Ascending aorta (tissue), 2 donors: ENCODE measurements at regions not wholly inside any gene's neighbourhood (a gene's known extent, or its start where the extent isn't known, plus 50 kb on each side); places are given as distances from the start of the nearest gene placed in this dataset.

ENCODE experiments used
- DNase-seq, 2 donors: peaks; one replicate each; pipeline ENCODE4 v3.0.0-alpha.2; 2019; ENCODE audit warnings: low spot score in 2 of 2
- H3K27ac ChIP-seq, 2 donors: fragments of 200-600 bp; sonication (generic); one replicate each; pipeline ENCODE4 v1.5.1; 2016 to 2017; ENCODE audit warnings: mild to moderate bottlenecking in 1 of 2
- H3K27me3 ChIP-seq: fragments of 200-600 bp; sonication (generic); one replicate; pipeline ENCODE4 v1.5.1; 2017
- H3K36me3 ChIP-seq, 2 donors: fragments of 200-600 bp; sonication (generic); one replicate each; pipeline ENCODE4 v1.5.1; 2016
- H3K4me1 ChIP-seq, 2 donors: fragments of 200-600 bp; sonication (generic); one replicate each; pipeline ENCODE4 v1.5.1; 2016 to 2017; ENCODE audit warnings: mild to moderate bottlenecking in 1 of 2
- H3K4me3 ChIP-seq, 2 donors: fragments of 200-600 bp; sonication (generic); one replicate each; pipeline ENCODE4 v1.5.1; 2016 to 2017; ENCODE audit warnings: mild to moderate bottlenecking in 1 of 2
- H3K9me3 ChIP-seq, 2 donors: fragments of 200-600 bp; sonication (generic); one replicate each; pipeline ENCODE4 v1.5.1; 2016
- intact Hi-C: fragments of 100-400 bp; cut with DNase I; formaldehyde crosslinking; loops from one replicate; pipeline ENCODE4 v1.15.1; 2023
- TF ChIP-seq, protein P1 (sequence below), 3 experiments: fragments of 200-600 bp in 2 of 3; fragments of 450-650 bp in 1 of 3; sonication (generic) in 2 of 3; IDR thresholded peaks; one replicate each; pipeline ENCODE4 v1.5.1; 2016 to 2019; ENCODE audit warnings: antibody characterized with exemption in 3 of 3, mild to moderate bottlenecking in 1 of 3, moderate library complexity in 1 of 3

DNA sequence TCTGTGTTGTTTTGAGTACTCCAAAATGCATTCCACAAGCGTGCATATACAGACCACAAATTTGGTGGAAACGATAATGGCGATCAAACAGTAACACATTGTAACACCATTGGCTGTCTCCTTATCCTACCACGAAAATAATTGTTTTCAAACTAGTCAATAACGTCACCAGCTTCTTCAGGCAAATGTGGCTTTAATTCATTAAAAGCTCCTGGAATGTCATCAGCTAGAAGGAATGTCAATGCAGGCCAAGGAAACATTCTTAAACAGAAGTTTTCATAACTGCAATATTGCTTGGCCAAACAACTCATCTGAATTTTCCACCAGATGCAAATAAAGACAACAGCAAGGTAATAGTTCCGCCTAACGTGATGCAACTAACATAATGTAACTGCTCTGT lies 71.6 kb upstream of the XPA start:
- TF ChIP-seq, protein P1, sequence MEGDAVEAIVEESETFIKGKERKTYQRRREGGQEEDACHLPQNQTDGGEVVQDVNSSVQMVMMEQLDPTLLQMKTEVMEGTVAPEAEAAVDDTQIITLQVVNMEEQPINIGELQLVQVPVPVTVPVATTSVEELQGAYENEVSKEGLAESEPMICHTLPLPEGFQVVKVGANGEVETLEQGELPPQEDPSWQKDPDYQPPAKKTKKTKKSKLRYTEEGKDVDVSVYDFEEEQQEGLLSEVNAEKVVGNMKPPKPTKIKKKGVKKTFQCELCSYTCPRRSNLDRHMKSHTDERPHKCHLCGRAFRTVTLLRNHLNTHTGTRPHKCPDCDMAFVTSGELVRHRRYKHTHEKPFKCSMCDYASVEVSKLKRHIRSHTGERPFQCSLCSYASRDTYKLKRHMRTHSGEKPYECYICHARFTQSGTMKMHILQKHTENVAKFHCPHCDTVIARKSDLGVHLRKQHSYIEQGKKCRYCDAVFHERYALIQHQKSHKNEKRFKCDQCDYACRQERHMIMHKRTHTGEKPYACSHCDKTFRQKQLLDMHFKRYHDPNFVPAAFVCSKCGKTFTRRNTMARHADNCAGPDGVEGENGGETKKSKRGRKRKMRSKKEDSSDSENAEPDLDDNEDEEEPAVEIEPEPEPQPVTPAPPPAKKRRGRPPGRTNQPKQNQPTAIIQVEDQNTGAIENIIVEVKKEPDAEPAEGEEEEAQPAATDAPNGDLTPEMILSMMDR (IDR thresholded peaks at IDR 0.05), result no peak
- intact Hi-C loops, result no loop called here
- H3K4me3 ChIP-seq, result no peak overlapping the region
- no peaks in the 10 kb centered on the region for H3K9me3 ChIP-seq
- H3K36me3 ChIP-seq, result no peaks in the 10 kb centered on the region
- no peak overlapping the region for H3K27ac ChIP-seq
- H3K27me3 ChIP-seq, result no peaks in the 10 kb centered on the region
- no peaks in the 10 kb centered on the region for H3K4me1 ChIP-seq
- DNase-seq, result no peak

DNA sequence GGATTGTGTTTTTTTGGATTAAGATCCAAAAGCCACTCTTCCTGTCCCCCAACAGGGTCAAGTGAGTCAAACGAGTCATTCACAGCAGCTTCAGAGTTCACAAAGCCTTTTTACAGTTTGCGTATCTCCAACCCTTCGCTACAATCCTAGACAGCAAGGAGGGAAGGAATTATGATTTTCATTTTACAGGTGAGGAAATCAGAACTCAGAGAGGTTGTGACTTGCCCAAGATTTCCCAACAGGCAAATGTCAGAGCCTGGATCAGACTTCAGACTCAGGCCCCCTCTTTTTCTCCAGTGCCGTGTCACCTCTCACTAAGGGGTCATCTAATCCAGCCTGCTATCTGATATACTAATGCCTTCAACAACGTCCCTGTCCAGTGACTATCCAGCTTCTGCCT lies 72.1 kb upstream of the XPA start:
- no peaks in the 10 kb centered on the region for H3K36me3 ChIP-seq
- no peak for DNase-seq
- no peaks in the 10 kb centered on the region for H3K4me1 ChIP-seq
- TF ChIP-seq, protein P1 (IDR thresholded peaks at IDR 0.05), result no peak
- intact Hi-C loops, result no loop called here
- H3K27ac ChIP-seq, result no peak overlapping the region
- no peak overlapping the region for H3K4me3 ChIP-seq
- no peaks in the 10 kb centered on the region for H3K27me3 ChIP-seq
- H3K9me3 ChIP-seq, result no peaks in the 10 kb centered on the region

DNA sequence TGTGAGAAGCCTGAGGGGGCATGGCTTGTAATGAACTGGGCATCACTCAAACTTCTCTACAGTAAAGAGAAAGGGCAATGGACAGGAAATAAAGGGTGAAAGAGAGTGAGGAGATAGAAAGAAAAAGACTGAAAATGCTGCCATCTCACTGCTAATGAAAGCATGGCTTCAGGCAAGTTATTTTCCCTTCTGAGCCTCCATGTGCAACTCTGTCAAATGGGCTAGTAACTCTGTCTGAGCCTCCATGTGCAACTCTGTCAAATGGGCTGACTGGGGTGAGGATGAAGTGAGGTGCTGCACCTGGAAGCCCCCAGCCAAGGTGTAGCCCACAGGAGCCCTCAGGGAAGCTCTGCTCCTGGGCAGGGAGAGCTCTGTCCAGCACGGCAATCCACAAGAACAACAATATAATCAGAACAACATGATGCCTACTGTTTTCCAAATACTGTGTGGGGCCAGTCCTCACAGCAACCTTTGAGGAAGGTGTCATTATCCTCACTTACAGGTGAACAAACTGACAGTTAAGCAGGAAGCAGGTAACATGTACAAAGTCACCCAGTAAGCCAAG lies 73.8 kb upstream of the XPA start:
- DNase-seq, result no peak
- no peaks in the 10 kb centered on the region for H3K9me3 ChIP-seq
- no peaks in the 10 kb centered on the region for H3K4me1 ChIP-seq
- H3K27me3 ChIP-seq, result no peaks in the 10 kb centered on the region
- intact Hi-C loops, result no loop called here
- no peak overlapping the region for H3K4me3 ChIP-seq
- no peak overlapping the region for H3K27ac ChIP-seq
- no peaks in the 10 kb centered on the region for H3K36me3 ChIP-seq
- TF ChIP-seq, protein P1 (IDR thresholded peaks at IDR 0.05), result no peak

DNA sequence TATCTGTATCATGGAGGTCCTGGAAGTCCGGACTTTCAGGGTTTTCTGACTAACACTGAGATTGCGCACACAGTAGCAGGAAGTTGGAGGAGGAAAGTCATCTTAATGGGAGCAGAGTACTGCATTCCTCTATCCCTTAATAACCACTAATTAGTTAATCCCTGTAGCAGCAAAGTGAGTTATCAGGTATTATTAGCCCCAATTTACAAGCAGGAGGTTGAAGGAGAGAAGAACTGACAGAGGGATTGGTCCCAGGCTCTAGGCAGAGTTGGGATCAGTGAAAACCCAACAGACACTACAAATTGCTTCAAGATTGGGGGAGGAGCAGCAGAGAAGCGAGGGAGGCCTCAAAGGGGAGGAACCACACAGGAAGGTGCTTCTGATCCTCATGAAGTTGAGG lies 74.5 kb upstream of the XPA start:
- no peaks in the 10 kb centered on the region for H3K9me3 ChIP-seq
- no peak for DNase-seq
- no peaks in the 10 kb centered on the region for H3K36me3 ChIP-seq
- no peaks in the 10 kb centered on the region for H3K27me3 ChIP-seq
- H3K4me3 ChIP-seq, result no peak overlapping the region
- TF ChIP-seq, protein P1 (IDR thresholded peaks at IDR 0.05), result no peak
- intact Hi-C loops, result no loop called here
- H3K4me1 ChIP-seq, result no peaks in the 10 kb centered on the region
- no peak overlapping the region for H3K27ac ChIP-seq

DNA sequence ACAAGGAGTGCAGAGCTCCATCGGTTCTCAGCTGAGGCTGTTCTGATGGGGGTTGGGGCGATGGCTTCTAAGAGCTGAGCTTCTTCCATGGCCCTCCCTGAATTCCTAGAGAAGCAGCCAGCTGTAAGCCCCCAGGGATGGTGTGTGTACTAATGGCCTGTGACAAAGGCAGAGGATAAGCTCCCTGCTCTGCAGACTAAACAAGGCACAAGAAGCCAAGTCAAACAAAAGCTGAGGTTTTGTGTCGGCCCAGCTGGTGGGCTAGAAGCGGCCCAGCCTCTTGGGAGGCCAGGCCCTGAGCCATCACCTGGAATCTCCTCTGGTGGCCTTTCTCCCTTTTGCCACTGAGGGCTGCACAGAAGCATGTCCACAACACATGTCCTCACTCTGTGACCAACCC lies 75.0 kb upstream of the XPA start:
- intact Hi-C loops, result no loop called here
- no peak for DNase-seq

More for the DNA sequence above, 75.0 kb upstream of the XPA start:
- no peak overlapping the region for H3K27ac ChIP-seq
- H3K27me3 ChIP-seq, result no peaks in the 10 kb centered on the region
- H3K4me1 ChIP-seq, result no peaks in the 10 kb centered on the region
- TF ChIP-seq, protein P1 (IDR thresholded peaks at IDR 0.05), result no peak
- no peaks in the 10 kb centered on the region for H3K9me3 ChIP-seq
- H3K36me3 ChIP-seq, result no peaks in the 10 kb centered on the region
- H3K4me3 ChIP-seq, result no peak overlapping the region
